IPS-18a (cell line): ENCODE measurements at regions not wholly inside any gene's neighbourhood (a gene's known extent, or its start where the extent isn't known, plus 50 kb on each side); places are given as distances from the start of the nearest gene placed in this dataset.
"Not testable (repeated sequence)": the region's sequence is repeated elsewhere in the genome, so short reads cannot be mapped to it uniquely, and the experiment has no call there.

ENCODE experiments used
- H3K27ac ChIP-seq: one replicate; pipeline ENCODE4 v1.5.1; 2013; ENCODE audit warnings: low read length
- H3K27me3 ChIP-seq: one replicate; pipeline ENCODE4 v1.6.1; 2013; ENCODE audit warnings: mild to moderate bottlenecking, low read length; ENCODE audit not compliant: control insufficient read depth, insufficient read depth
- H3K36me3 ChIP-seq: one replicate; pipeline ENCODE4 v1.6.1; 2013; ENCODE audit warnings: low read depth, low read length; ENCODE audit not compliant: control insufficient read depth
- H3K4me1 ChIP-seq: one replicate; pipeline ENCODE4 v1.6.1; 2013; ENCODE audit warnings: low read depth, low read length; ENCODE audit not compliant: control insufficient read depth
- H3K4me3 ChIP-seq: one replicate; pipeline ENCODE4 v1.5.1; 2013; ENCODE audit warnings: low read length
- H3K9ac ChIP-seq: one replicate; pipeline ENCODE4 v1.6.1; 2013; ENCODE audit warnings: mild to moderate bottlenecking, low read length, moderate library complexity
- H3K9me3 ChIP-seq: one replicate; pipeline ENCODE4 v1.6.1; 2013; ENCODE audit warnings: low read depth, low read length; ENCODE audit not compliant: control insufficient read depth

DNA sequence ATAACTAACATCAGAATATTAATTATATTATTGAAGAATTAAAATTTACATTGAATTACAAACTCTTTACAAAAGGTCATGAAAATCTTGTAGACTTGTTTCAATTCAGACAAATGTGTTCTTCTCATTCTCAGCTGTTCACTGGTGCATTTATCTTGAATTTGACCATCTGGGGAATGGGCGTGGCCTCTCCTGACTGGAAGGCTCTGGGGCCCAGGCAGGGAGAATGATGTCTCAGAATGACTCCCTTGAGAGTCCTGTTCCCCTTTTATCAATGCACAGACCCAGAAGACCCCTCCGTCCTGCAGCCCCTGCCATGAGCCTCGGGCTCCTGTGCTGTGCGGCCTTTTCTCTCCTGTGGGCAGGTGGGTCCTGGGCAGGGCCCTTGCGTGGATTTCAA, 242.2 kb upstream of the PRSS1 start:
- not testable (repeated sequence) for H3K4me1 ChIP-seq, H3K4me3 ChIP-seq, H3K9ac ChIP-seq, H3K9me3 ChIP-seq, H3K27ac ChIP-seq, H3K27me3 ChIP-seq, H3K36me3 ChIP-seq

GRCh38 chr7:142506601-142507000, 242.7 kb upstream of the PRSS1 start:
- Histone ChIP-seq H3K4me3 (no peak overlapping the region), H3K27ac (no peak overlapping the region), H3K27me3 (no peaks in the 10 kb centered on the region), H3K36me3 (no peaks in the 10 kb centered on the region), H3K9ac (no peak overlapping the region), H3K9me3 (no peaks in the 10 kb centered on the region), H3K4me1 (no peaks in the 10 kb centered on the region)

- not testable (repeated sequence) for H3K36me3 ChIP-seq, H3K4me3 ChIP-seq, H3K27ac ChIP-seq, H3K4me1 ChIP-seq, H3K9me3 ChIP-seq, H3K27me3 ChIP-seq, H3K9ac ChIP-seq
Measured at GRCh38 chr7:142503949-142504348, 245.3 kb upstream of the PRSS1 start.

DNA sequence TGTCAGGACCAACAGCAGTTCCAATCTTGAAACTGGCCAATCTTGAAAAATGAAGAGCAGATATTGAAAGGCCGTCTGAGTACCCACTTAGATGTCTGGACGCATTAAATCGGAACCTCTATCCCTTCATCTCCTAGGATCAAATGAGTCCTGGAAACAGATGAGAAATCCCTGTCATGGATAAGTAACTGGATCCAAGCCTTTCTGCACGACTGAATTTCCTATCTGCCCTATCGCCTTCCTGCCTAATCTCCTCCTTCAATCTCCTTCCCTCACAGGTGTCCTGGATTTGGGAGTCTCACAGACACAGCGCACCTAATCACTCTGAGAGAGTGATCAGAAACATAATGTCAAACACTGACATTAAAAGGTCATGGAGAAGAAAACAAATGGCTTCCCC, 245.2 kb upstream of the PRSS58 start:
- Histone ChIP-seq H3K4me1 (no peaks in the 10 kb centered on the region), H3K36me3 (no peaks in the 10 kb centered on the region), H3K9me3 (no peaks in the 10 kb centered on the region), H3K27me3 (no peaks in the 10 kb centered on the region), H3K4me3 (no peak overlapping the region), H3K27ac (no peak overlapping the region), H3K9ac (no peak overlapping the region)

DNA sequence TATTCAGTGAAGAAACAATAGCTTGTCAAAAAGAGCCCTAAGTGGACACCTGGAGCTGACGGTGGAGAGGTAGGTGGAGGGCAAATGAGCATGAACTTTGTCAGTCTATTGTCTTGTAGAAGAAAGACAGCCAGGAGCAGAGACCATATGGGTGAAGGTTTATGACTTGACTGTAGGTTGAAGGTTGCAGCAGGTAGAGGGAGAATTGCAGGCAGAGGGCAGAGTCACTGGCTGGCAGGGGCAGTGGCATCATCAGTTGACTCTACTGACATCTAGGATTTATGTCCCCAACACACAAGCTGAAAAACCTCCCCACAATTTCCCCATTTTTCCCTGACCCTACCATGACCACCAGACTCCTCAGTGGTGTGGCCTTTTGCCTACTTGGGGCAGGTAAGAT, 243.6 kb upstream of the PRSS58 start:
- Histone ChIP-seq H3K36me3 (no peaks in the 10 kb centered on the region), H3K4me1 (no peaks in the 10 kb centered on the region), H3K27ac (no peak overlapping the region), H3K9me3 (no peaks in the 10 kb centered on the region), H3K4me3 (no peak overlapping the region), H3K9ac (no peak overlapping the region), H3K27me3 (no peaks in the 10 kb centered on the region)

- Histone ChIP-seq H3K9me3 (no peaks in the 10 kb centered on the region), H3K27me3 (peaks cover 5% of the 10 kb centered on the region), H3K4me3 (no peak overlapping the region), H3K4me1 (no peaks in the 10 kb centered on the region), H3K36me3 (no peaks in the 10 kb centered on the region), H3K27ac (no peak overlapping the region), H3K9ac (no peak overlapping the region)
Measured at GRCh38 chr7:142500366-142500765, 242.5 kb upstream of the PRSS58 start.

DNA sequence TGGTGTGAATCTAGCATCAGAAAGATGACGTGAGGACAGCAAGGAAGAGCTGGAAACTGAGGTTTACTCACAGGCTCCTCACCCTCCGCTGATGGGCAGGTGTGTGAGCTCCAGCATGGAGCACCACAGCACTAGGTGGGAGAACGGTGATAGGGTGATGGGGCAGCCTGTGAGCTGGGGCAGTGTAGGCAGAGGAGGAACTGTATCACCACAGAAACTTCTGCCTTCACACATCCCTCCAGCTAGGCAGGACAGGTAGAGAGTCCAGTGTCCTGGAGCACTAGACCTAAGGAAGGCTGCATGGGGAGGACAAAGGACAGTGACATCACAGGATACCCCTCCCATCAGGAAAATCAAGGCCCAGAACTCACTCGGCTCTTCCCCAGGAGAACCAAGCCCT, 241.8 kb upstream of the PRSS58 start:
- Histone ChIP-seq H3K36me3 (no peaks in the 10 kb centered on the region), H3K27ac (no peak overlapping the region), H3K9ac (no peak overlapping the region), H3K27me3 (peaks cover 7% of the 10 kb centered on the region), H3K4me3 (no peak overlapping the region), H3K9me3 (no peaks in the 10 kb centered on the region), H3K4me1 (no peaks in the 10 kb centered on the region)

GRCh38 chr7:142498364-142498763, 240.5 kb upstream of the PRSS58 start:
- H3K27ac ChIP-seq: no peak overlapping the region
- H3K4me3 ChIP-seq: no peak overlapping the region
- no peak overlapping the region for H3K9ac ChIP-seq
- peaks cover 7% of the 10 kb centered on the region for H3K27me3 ChIP-seq
- H3K36me3 ChIP-seq: no peaks in the 10 kb centered on the region
- H3K9me3 ChIP-seq: no peaks in the 10 kb centered on the region
- H3K4me1 ChIP-seq: no peaks in the 10 kb centered on the region

DNA sequence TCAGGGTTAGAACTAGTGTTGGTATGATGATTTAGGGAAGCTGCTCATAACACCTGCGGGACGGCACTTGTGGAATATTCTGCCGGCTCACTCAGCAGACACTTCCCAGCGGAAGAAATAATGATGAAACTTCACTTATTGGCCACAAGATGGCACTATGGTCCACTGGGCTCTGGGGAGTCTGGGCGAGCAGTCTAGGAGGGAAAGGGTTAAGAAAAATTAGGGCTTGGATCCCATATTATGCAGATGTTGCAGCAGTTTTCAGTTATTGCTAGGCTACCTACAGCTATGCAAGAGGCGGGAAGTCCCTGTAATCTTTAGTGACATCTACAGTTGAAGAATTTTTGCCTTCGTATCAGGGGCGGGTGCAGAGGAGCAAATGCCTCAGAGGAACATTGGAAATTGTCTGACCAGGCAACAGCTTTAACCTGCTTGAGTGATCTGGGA, 238.7 kb upstream of the PRSS58 start:
- Histone ChIP-seq H3K27ac (no peak overlapping the region), H3K9ac (no peak overlapping the region), H3K27me3 (peaks cover 7% of the 10 kb centered on the region), H3K36me3 (no peaks in the 10 kb centered on the region), H3K9me3 (no peaks in the 10 kb centered on the region), H3K4me1 (no peaks in the 10 kb centered on the region), H3K4me3 (no peak overlapping the region)

GRCh38 chr7:142495879-142496278, 238.0 kb upstream of the PRSS58 start:
- not testable (repeated sequence) for H3K27ac ChIP-seq

DNA sequence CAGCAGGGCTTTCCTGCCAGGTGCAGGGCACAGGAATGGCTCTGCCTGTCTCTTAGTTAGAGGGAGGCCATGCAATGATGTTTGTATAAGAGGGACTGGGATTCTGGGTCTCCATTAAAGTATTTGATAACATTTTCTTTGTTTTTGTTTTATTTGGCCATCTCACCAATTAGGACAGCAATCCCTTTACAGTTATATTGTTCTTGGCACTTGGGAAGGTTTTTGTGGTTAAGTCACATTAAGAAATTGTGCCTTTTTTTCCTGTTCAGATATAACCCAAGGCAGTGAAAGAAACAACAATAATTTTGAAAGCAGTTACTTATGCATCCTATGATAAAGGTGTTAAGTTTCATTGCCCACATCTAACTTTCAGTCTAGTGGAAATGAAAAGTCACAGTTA, 237.4 kb upstream of the PRSS58 start:
- H3K4me1 ChIP-seq, H3K27me3 ChIP-seq, H3K27ac ChIP-seq, H3K4me3 ChIP-seq, H3K9me3 ChIP-seq, H3K9ac ChIP-seq, H3K36me3 ChIP-seq: not testable (repeated sequence)

More at GRCh38 chr7:142495879-142496278, 238.0 kb upstream of the PRSS58 start:
- H3K36me3 ChIP-seq, H3K4me1 ChIP-seq, H3K4me3 ChIP-seq, H3K9ac ChIP-seq, H3K27me3 ChIP-seq, H3K9me3 ChIP-seq: not testable (repeated sequence)

GRCh38 chr7:142494021-142494420, 236.2 kb upstream of the PRSS58 start:
- no peaks in the 10 kb centered on the region for H3K9me3 ChIP-seq
- no peak overlapping the region for H3K27ac ChIP-seq
- H3K27me3 ChIP-seq: peaks cover 7% of the 10 kb centered on the region
- H3K9ac ChIP-seq: no peak overlapping the region
- H3K4me1 ChIP-seq: no peaks in the 10 kb centered on the region
- no peaks in the 10 kb centered on the region for H3K36me3 ChIP-seq
- H3K4me3 ChIP-seq: no peak overlapping the region
